ENCODE measurements at regions not wholly inside any gene's neighbourhood (a gene's known extent, or its start where the extent isn't known, plus 50 kb on each side); places are given as distances from the start of the nearest gene placed in this dataset.

- DNase-seq, result no peak
Observed at GRCh38 chr18:73274812-73275621, 407.2 kb upstream of the NETO1 start.

GRCh38 chr18:73270920-73271634, 403.3 kb upstream of the NETO1 start:
- no peak for DNase-seq

GRCh38 chr18:73264562-73264921, 396.8 kb upstream of the NETO1 start:
- peak; percentile 10 for DNase-seq

- no peak for DNase-seq
Observed at GRCh38 chr18:73261923-73262322, 394.1 kb upstream of the NETO1 start.

GRCh38 chr18:73261243-73261642, 393.5 kb upstream of the NETO1 start:
- DNase-seq, result no peak

GRCh38 chr18:73258375-73259087, 390.7 kb upstream of the NETO1 start:
- DNase-seq, result peak; percentile 7

GRCh38 chr18:73254564-73254963, 386.8 kb upstream of the NETO1 start:
- no peak for DNase-seq

GRCh38 chr18:73249030-73249429, 381.2 kb upstream of the NETO1 start:
- DNase-seq, result no peak

- no peak for DNase-seq
Observed at GRCh38 chr18:73246763-73247162, 379.0 kb upstream of the NETO1 start.

GRCh38 chr18:73245345-73245744, 377.6 kb upstream of the NETO1 start:
- no peak for DNase-seq

GRCh38 chr18:73244401-73244800, 376.6 kb upstream of the NETO1 start:
- no peak for DNase-seq

- no peak for DNase-seq
Observed at GRCh38 chr18:73240899-73241298, 373.1 kb upstream of the NETO1 start.

GRCh38 chr18:73235921-73236320, 368.1 kb upstream of the NETO1 start:
- DNase-seq, result no peak

- DNase-seq, result no peak
Observed at GRCh38 chr18:73235491-73235890, 367.7 kb upstream of the NETO1 start.

- DNase-seq, result no peak
Observed at GRCh38 chr18:73232933-73233332, 365.1 kb upstream of the NETO1 start.

- DNase-seq, result no peak
Observed at GRCh38 chr18:73220663-73221062, 352.9 kb upstream of the NETO1 start.

GRCh38 chr18:73218293-73218692, 350.5 kb upstream of the NETO1 start:
- DNase-seq, result no peak

GRCh38 chr18:73214970-73215369, 347.2 kb upstream of the NETO1 start:
- DNase-seq, result peak; percentile 7

- no peak for DNase-seq
Observed at GRCh38 chr18:73212442-73212841, 344.7 kb upstream of the NETO1 start.

- no peak for DNase-seq
Observed at GRCh38 chr18:73201940-73202339, 334.2 kb upstream of the NETO1 start.

- DNase-seq, result no peak
Observed at GRCh38 chr18:73199151-73199550, 331.4 kb upstream of the NETO1 start.

GRCh38 chr18:73189718-73190117, 321.9 kb upstream of the NETO1 start:
- DNase-seq, result no peak

GRCh38 chr18:73168236-73168635, 300.4 kb upstream of the NETO1 start:
- DNase-seq, result no peak

GRCh38 chr18:73164430-73164829, 296.6 kb upstream of the NETO1 start:
- DNase-seq, result no peak
